ENCODE measurements at regions not wholly inside any gene's neighbourhood (a gene's known extent, or its start where the extent isn't known, plus 50 kb on each side); places are given as distances from the start of the nearest gene placed in this dataset.

- H3K4me3 ChIP-seq (ENCODE audit: low read length) = no peak overlapping the region
- no peak for DNase-seq (ENCODE audit: low read depth)
- no peak for TF ChIP-seq CTCF (conservative IDR thresholded peaks at IDR 0.05; ENCODE audit: low read depth, low read length)
Measured at GRCh38 chr9:87436716-87437115, 61.0 kb upstream of the DAPK1 start.

GRCh38 chr9:87437966-87438365, 59.7 kb upstream of the DAPK1 start:
- TF ChIP-seq CTCF (conservative IDR thresholded peaks at IDR 0.05; ENCODE audit: low read depth, low read length) = no peak
- no peak overlapping the region for H3K4me3 ChIP-seq (ENCODE audit: low read length)
- no peak for DNase-seq (ENCODE audit: low read depth)

GRCh38 chr9:87441251-87441650, 56.4 kb upstream of the DAPK1 start:
- no peak for DNase-seq (ENCODE audit: low read depth)
- no peak for TF ChIP-seq CTCF (conservative IDR thresholded peaks at IDR 0.05; ENCODE audit: low read depth, low read length)
- H3K4me3 ChIP-seq (ENCODE audit: low read length) = no peak overlapping the region

GRCh38 chr9:87442451-87442850, 55.2 kb upstream of the DAPK1 start:
- no peak for DNase-seq (ENCODE audit: low read depth)
- TF ChIP-seq CTCF (conservative IDR thresholded peaks at IDR 0.05; ENCODE audit: low read depth, low read length) = no peak

GRCh38 chr9:87443006-87443405, 54.7 kb upstream of the DAPK1 start:
- H3K4me3 ChIP-seq (ENCODE audit: low read length) = no peak overlapping the region
- TF ChIP-seq CTCF (conservative IDR thresholded peaks at IDR 0.05; ENCODE audit: low read depth, low read length) = no peak
- DNase-seq (ENCODE audit: low read depth) = no peak

More at GRCh38 chr9:87442451-87442850, 55.2 kb upstream of the DAPK1 start:
- H3K4me3 ChIP-seq (ENCODE audit: low read length) = no peak overlapping the region

- no peak for TF ChIP-seq CTCF (conservative IDR thresholded peaks at IDR 0.05; ENCODE audit: low read depth, low read length)
- H3K4me3 ChIP-seq (ENCODE audit: low read length) = no peak overlapping the region
- no peak for DNase-seq (ENCODE audit: low read depth)
Measured at GRCh38 chr9:87443461-87443860, 54.2 kb upstream of the DAPK1 start.

- TF ChIP-seq CTCF (conservative IDR thresholded peaks at IDR 0.05; ENCODE audit: low read depth, low read length) = no peak
- DNase-seq (ENCODE audit: low read depth) = no peak
- no peak overlapping the region for H3K4me3 ChIP-seq (ENCODE audit: low read length)
Measured at GRCh38 chr9:87445646-87446045, 52.0 kb upstream of the DAPK1 start.

Data from retinal pigment epithelial cell (primary cell).